Astrocyte (in vitro differentiated cells and primary cell): ENCODE measurements at regions not wholly inside any gene's neighbourhood (a gene's known extent, or its start where the extent isn't known, plus 50 kb on each side); places are given as distances from the start of the nearest gene placed in this dataset.

Source experiments
- DNase-seq: peaks from one replicate; pipeline ENCODE4 v3.0.0-alpha.2; 2010; ENCODE audit warnings: low read depth
- FAIRE-seq: peaks from 2 replicates; lab custom pipeline; 2011; peaks lifted over from hg19 to GRCh38; lab: Jason Lieb, UNC
- H2AFZ ChIP-seq: 2 replicates; pipeline ENCODE4 v1.6.0; 2012; ENCODE audit warnings: low read depth, low read length, inconsistent platforms
- H3K27ac ChIP-seq: 2 replicates; pipeline ENCODE4 v1.5.1; 2011; ENCODE audit warnings: low read depth, low read length, inconsistent platforms
- H3K27me3 ChIP-seq: 2 replicates; pipeline ENCODE4 v1.6.0; 2011; ENCODE audit warnings: low read length, inconsistent platforms; ENCODE audit not compliant: insufficient read depth
- H3K36me3 ChIP-seq: 2 replicates; pipeline ENCODE4 v1.5.1; 2011; ENCODE audit warnings: low read length, inconsistent platforms; ENCODE audit not compliant: insufficient read depth
- H3K4me1 ChIP-seq: 2 replicates; pipeline ENCODE4 v1.5.1; 2011; ENCODE audit warnings: low read length, inconsistent platforms; ENCODE audit not compliant: insufficient read depth
- H3K4me2 ChIP-seq: 2 replicates; pipeline ENCODE4 v1.6.0; 2012; ENCODE audit warnings: low read length, inconsistent platforms
- H3K4me3 ChIP-seq: 2 replicates; pipeline ENCODE4 v1.5.1; 2011; ENCODE audit warnings: low read depth, mild to moderate bottlenecking, low read length, inconsistent platforms; ENCODE audit not compliant: insufficient read depth
- H3K79me2 ChIP-seq: 2 replicates; pipeline ENCODE4 v1.6.0; 2012; ENCODE audit warnings: mild to moderate bottlenecking, low read length, inconsistent platforms; ENCODE audit not compliant: insufficient read depth
- H3K9ac ChIP-seq: 2 replicates; pipeline ENCODE4 v1.6.0; 2012; ENCODE audit warnings: mild to moderate bottlenecking, low read length, inconsistent platforms
- H3K9me3 ChIP-seq: 2 replicates; pipeline ENCODE4 v1.5.1; 2012; ENCODE audit warnings: low read depth, mild to moderate bottlenecking, low read length, inconsistent platforms; ENCODE audit not compliant: insufficient read depth
- H4K20me1 ChIP-seq: 2 replicates; pipeline ENCODE4 v1.6.0; 2012; ENCODE audit warnings: low read length, inconsistent platforms; ENCODE audit not compliant: insufficient read depth
- H3K27ac Mint-ChIP-seq: one replicate; pipeline ENCODE4 v1.8.0; 2021; ENCODE audit warnings: mild to moderate bottlenecking, mixed read lengths; ENCODE audit not compliant: unreplicated experiment
- H3K27me3 Mint-ChIP-seq: one replicate; pipeline ENCODE4 v1.8.0; 2021; ENCODE audit warnings: low read depth, mixed read lengths; ENCODE audit not compliant: unreplicated experiment
- H3K36me3 Mint-ChIP-seq: one replicate; pipeline ENCODE4 v1.8.0; 2021; ENCODE audit warnings: low read depth, mixed read lengths; ENCODE audit not compliant: unreplicated experiment
- H3K4me1 Mint-ChIP-seq: one replicate; pipeline ENCODE4 v1.8.0; 2021; ENCODE audit warnings: low read depth, mixed read lengths; ENCODE audit not compliant: unreplicated experiment
- H3K4me3 Mint-ChIP-seq: one replicate; pipeline ENCODE4 v1.8.0; 2021; ENCODE audit warnings: mild to moderate bottlenecking, moderate library complexity, mixed read lengths; ENCODE audit not compliant: unreplicated experiment
- H3K9me3 Mint-ChIP-seq: one replicate; pipeline ENCODE4 v1.8.0; 2021; ENCODE audit warnings: mild to moderate bottlenecking, mixed read lengths; ENCODE audit not compliant: unreplicated experiment
- CTCF ChIP-seq: IDR thresholded peaks from 2 replicates; pipeline ENCODE4 v1.5.1; 2011; ENCODE audit warnings: low read depth, mild to moderate bottlenecking, inconsistent platforms, low read length, moderate library complexity; ENCODE audit not compliant: insufficient read depth
- EZH2 ChIP-seq: IDR thresholded peaks from 2 replicates; pipeline ENCODE4 v1.6.1; 2012; ENCODE audit warnings: mild to moderate bottlenecking, low read length, inconsistent platforms; ENCODE audit not compliant: insufficient read depth

GRCh38 chr3:70120357-70120966 lies 120.9 kb downstream of the SAMMSON start:
- Histone ChIP-seq H3K9me3 (no peaks in the 10 kb centered on the region), H2AFZ (no peak overlapping the region), H3K9ac (no peak overlapping the region), H3K27me3 (no peaks in the 10 kb centered on the region), H3K4me1 (no peaks in the 10 kb centered on the region), H3K27ac (no peak overlapping the region), H4K20me1 (no peaks in the 10 kb centered on the region), H3K36me3 (no peaks in the 10 kb centered on the region), H3K4me2 (no peak overlapping the region), H3K79me2 (no peaks in the 10 kb centered on the region), H3K4me3 (no peak overlapping the region)
- Mint-ChIP-seq H3K27ac (no peak overlapping the region), H3K4me1 (no peaks in the 10 kb centered on the region), H3K27me3 (peaks cover 2% of the 10 kb centered on the region), H3K36me3 (peaks cover 2% of the 10 kb centered on the region), H3K9me3 (peaks cover 2% of the 10 kb centered on the region), H3K4me3 (no peak overlapping the region)
- TF ChIP-seq EZH2 (no peak), CTCF (peak; percentile 72)
- DNase-seq, result peak; percentile 9
- no peak for FAIRE-seq

GRCh38 chr3:70127192-70127591 lies 127.7 kb downstream of the SAMMSON start:
- H3K36me3 Mint-ChIP-seq, result no peaks in the 10 kb centered on the region
- Histone ChIP-seq H3K9ac (no peak overlapping the region), H4K20me1 (no peaks in the 10 kb centered on the region), H2AFZ (no peak overlapping the region), H3K27me3 (no peaks in the 10 kb centered on the region), H3K4me3 (no peak overlapping the region), H3K9me3 (no peaks in the 10 kb centered on the region), H3K4me2 (no peak overlapping the region), H3K27ac (no peak overlapping the region), H3K79me2 (no peaks in the 10 kb centered on the region), H3K36me3 (no peaks in the 10 kb centered on the region), H3K4me1 (no peaks in the 10 kb centered on the region)
- no peaks in the 10 kb centered on the region for H3K4me1 Mint-ChIP-seq
- DNase-seq (no peak), FAIRE-seq (no peak)
- peaks cover 2% of the 10 kb centered on the region for H3K27me3 Mint-ChIP-seq
- no peak overlapping the region for H3K27ac Mint-ChIP-seq
- TF ChIP-seq CTCF (no peak), EZH2 (no peak)
- H3K9me3 Mint-ChIP-seq, result peaks cover 2% of the 10 kb centered on the region
- H3K4me3 Mint-ChIP-seq, result no peak overlapping the region

GRCh38 chr3:70137366-70137765 lies 137.8 kb downstream of the SAMMSON start:
- no peak overlapping the region for H2AFZ ChIP-seq
- no peak for FAIRE-seq

More at GRCh38 chr3:70137366-70137765, 137.8 kb downstream of the SAMMSON start:
- Mint-ChIP-seq H3K36me3 (no peaks in the 10 kb centered on the region), H3K9me3 (no peaks in the 10 kb centered on the region), H3K27me3 (peaks cover under 1% of the 10 kb centered on the region), H3K4me1 (peaks cover 9% of the 10 kb centered on the region), H3K4me3 (no peak overlapping the region), H3K27ac (no peak overlapping the region)
- no peak overlapping the region for H3K4me2 ChIP-seq
- H3K36me3 ChIP-seq, result no peaks in the 10 kb centered on the region
- no peak for DNase-seq
- H3K9ac ChIP-seq, result no peak overlapping the region
- H3K79me2 ChIP-seq, result no peaks in the 10 kb centered on the region
- H3K4me1 ChIP-seq, result no peaks in the 10 kb centered on the region
- no peaks in the 10 kb centered on the region for H3K27me3 ChIP-seq
- no peaks in the 10 kb centered on the region for H3K9me3 ChIP-seq
- H4K20me1 ChIP-seq, result no peaks in the 10 kb centered on the region
- TF ChIP-seq CTCF (no peak), EZH2 (no peak)
- no peak overlapping the region for H3K27ac ChIP-seq
- no peak overlapping the region for H3K4me3 ChIP-seq
